H1 (cell line): ENCODE measurements at regions not wholly inside any gene's neighbourhood (a gene's known extent, or its start where the extent isn't known, plus 50 kb on each side); places are given as distances from the start of the nearest gene placed in this dataset.

Experiments
- BRCA1 ChIP-seq: IDR thresholded peaks from 2 replicates; pipeline ENCODE4 v1.6.1; 2012; ENCODE audit warnings: low read depth, low read length, improper control_type of control experiment
- CBX5 ChIP-seq: fragments of 300-800, 300-1000 bp; sonication (generic); IDR thresholded peaks from 2 replicates; pipeline ENCODE4 v1.7.1; 2016; ENCODE audit warnings: antibody characterized with exemption, low read length, low read depth
- CBX8 ChIP-seq: fragments of 300-800, 300-1000 bp; sonication (generic); IDR thresholded peaks from 2 replicates; pipeline ENCODE4 v1.7.1; 2016; ENCODE audit warnings: low read depth, low read length, borderline replicate concordance
- KDM1A ChIP-seq: fragments of 200-600, 300-600 bp; sonication (generic); IDR thresholded peaks from 2 replicates; pipeline ENCODE4 v1.7.1; 2016; ENCODE audit warnings: mild to moderate bottlenecking, low read length, borderline replicate concordance
- NRF1 ChIP-seq: IDR thresholded peaks from 2 replicates; pipeline ENCODE4 v1.6.1; 2011; ENCODE audit warnings: mild to moderate bottlenecking, low read depth, low read length, improper control_type of control experiment
- RBBP5 ChIP-seq: IDR thresholded peaks from 2 replicates; pipeline ENCODE4 v1.7.1; 2012; ENCODE audit warnings: low read depth, mild to moderate bottlenecking, inconsistent platforms, low read length, moderate library complexity, borderline replicate concordance
- SAP30 ChIP-seq: fragments of 300-600 bp; sonication (generic); IDR thresholded peaks from 2 replicates; pipeline ENCODE4 v1.7.1; 2012; ENCODE audit warnings: low read length, moderate library complexity, mild to moderate bottlenecking, inconsistent platforms; ENCODE audit not compliant: insufficient read depth, insufficient replicate concordance
- SIN3A ChIP-seq, 2 experiments: IDR thresholded peaks in 1 of 2; conservative IDR thresholded peaks in 1 of 2; 2 replicates each; pipeline ENCODE4 v1.6.1; 2011 to 2012; ENCODE audit warnings: low read length in 2 of 2, improper control_type of control experiment in 1 of 2, low read depth in 1 of 2, mild to moderate bottlenecking in 1 of 2
- TF ChIP-seq, protein P1 (sequence below): fragments of 300-600 bp; sonication (generic); IDR thresholded peaks from 2 replicates; pipeline ENCODE4 v1.7.1; 2012; ENCODE audit warnings: low read length, moderate library complexity, mild to moderate bottlenecking, inconsistent platforms; ENCODE audit not compliant: insufficient replicate concordance

DNA sequence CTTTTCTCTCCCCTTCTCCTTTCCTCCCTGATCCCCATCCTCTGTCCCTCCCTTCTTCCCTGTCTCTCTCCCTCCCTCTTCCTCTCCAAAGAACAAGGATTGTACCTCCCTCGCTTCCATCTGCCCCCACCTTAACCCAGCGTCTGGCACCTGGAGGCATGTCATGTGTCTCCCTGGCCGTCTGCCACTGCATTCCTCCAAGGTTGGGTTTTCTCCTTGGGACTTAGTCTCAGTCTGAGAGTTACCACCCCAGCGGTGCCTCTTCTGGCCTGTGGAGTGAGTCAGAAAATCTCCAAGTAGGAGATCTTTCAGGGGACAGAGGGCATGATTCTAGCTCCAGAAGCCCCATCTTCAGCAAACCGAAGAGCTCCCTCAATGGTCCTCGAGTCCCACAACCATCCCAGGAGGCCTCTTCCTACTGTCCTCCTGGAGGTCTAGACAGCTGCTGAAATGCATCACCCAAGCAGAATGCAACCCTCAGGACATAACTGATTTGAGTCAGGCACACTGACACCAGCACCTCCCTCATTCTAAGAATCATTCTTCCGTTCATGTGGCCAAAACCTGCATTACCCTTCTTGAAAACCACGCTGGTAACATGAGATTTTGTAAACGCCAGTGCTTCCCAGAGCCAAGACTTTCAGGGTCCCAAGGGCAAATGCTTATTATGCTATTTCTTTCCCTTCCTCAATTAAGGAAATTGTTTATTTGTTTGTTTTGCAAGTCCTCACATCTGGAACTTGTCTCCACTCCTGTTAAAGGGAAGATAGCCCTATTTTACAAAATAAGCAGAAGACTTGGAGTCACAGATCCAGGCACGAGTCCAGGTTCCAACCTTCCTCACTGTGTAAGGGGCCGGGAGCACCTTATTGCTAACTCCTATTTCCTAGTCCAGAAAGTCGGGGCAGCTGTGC, 463.2 kb downstream of the BCL11B start (continued):
- TF ChIP-seq, protein P1, sequence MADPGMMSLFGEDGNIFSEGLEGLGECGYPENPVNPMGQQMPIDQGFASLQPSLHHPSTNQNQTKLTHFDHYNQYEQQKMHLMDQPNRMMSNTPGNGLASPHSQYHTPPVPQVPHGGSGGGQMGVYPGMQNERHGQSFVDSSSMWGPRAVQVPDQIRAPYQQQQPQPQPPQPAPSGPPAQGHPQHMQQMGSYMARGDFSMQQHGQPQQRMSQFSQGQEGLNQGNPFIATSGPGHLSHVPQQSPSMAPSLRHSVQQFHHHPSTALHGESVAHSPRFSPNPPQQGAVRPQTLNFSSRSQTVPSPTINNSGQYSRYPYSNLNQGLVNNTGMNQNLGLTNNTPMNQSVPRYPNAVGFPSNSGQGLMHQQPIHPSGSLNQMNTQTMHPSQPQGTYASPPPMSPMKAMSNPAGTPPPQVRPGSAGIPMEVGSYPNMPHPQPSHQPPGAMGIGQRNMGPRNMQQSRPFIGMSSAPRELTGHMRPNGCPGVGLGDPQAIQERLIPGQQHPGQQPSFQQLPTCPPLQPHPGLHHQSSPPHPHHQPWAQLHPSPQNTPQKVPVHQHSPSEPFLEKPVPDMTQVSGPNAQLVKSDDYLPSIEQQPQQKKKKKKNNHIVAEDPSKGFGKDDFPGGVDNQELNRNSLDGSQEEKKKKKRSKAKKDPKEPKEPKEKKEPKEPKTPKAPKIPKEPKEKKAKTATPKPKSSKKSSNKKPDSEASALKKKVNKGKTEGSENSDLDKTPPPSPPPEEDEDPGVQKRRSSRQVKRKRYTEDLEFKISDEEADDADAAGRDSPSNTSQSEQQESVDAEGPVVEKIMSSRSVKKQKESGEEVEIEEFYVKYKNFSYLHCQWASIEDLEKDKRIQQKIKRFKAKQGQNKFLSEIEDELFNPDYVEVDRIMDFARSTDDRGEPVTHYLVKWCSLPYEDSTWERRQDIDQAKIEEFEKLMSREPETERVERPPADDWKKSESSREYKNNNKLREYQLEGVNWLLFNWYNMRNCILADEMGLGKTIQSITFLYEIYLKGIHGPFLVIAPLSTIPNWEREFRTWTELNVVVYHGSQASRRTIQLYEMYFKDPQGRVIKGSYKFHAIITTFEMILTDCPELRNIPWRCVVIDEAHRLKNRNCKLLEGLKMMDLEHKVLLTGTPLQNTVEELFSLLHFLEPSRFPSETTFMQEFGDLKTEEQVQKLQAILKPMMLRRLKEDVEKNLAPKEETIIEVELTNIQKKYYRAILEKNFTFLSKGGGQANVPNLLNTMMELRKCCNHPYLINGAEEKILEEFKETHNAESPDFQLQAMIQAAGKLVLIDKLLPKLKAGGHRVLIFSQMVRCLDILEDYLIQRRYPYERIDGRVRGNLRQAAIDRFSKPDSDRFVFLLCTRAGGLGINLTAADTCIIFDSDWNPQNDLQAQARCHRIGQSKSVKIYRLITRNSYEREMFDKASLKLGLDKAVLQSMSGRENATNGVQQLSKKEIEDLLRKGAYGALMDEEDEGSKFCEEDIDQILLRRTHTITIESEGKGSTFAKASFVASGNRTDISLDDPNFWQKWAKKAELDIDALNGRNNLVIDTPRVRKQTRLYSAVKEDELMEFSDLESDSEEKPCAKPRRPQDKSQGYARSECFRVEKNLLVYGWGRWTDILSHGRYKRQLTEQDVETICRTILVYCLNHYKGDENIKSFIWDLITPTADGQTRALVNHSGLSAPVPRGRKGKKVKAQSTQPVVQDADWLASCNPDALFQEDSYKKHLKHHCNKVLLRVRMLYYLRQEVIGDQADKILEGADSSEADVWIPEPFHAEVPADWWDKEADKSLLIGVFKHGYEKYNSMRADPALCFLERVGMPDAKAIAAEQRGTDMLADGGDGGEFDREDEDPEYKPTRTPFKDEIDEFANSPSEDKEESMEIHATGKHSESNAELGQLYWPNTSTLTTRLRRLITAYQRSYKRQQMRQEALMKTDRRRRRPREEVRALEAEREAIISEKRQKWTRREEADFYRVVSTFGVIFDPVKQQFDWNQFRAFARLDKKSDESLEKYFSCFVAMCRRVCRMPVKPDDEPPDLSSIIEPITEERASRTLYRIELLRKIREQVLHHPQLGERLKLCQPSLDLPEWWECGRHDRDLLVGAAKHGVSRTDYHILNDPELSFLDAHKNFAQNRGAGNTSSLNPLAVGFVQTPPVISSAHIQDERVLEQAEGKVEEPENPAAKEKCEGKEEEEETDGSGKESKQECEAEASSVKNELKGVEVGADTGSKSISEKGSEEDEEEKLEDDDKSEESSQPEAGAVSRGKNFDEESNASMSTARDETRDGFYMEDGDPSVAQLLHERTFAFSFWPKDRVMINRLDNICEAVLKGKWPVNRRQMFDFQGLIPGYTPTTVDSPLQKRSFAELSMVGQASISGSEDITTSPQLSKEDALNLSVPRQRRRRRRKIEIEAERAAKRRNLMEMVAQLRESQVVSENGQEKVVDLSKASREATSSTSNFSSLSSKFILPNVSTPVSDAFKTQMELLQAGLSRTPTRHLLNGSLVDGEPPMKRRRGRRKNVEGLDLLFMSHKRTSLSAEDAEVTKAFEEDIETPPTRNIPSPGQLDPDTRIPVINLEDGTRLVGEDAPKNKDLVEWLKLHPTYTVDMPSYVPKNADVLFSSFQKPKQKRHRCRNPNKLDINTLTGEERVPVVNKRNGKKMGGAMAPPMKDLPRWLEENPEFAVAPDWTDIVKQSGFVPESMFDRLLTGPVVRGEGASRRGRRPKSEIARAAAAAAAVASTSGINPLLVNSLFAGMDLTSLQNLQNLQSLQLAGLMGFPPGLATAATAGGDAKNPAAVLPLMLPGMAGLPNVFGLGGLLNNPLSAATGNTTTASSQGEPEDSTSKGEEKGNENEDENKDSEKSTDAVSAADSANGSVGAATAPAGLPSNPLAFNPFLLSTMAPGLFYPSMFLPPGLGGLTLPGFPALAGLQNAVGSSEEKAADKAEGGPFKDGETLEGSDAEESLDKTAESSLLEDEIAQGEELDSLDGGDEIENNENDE = no peak
- TF ChIP-seq SAP30 (no peak), RBBP5 (no peak), CBX8 (no peak), SIN3A (conservative IDR thresholded peaks at IDR 0.05 in 1 of 2, IDR thresholded peaks at IDR 0.05 in 1 of 2; ENCODE audit: low read depth in 1 of 2, low read length in 2 of 2) (no peak), CBX5 (no peak), BRCA1 (no peak), KDM1A (no peak), NRF1 (no peak)
